PC-9 (cell line): ENCODE measurements at regions not wholly inside any gene's neighbourhood (a gene's known extent, or its start where the extent isn't known, plus 50 kb on each side); places are given as distances from the start of the nearest gene placed in this dataset.

Source experiments
- BruUV-seq: library from RNA; stranded (reverse); fragments of 400-500 nt; replicated peaks from 2 replicates; lab custom pipeline; 2021; lab: Mats Ljungman, UMichigan
- CTCF ChIA-PET: fragments of 300-600 bp; sonication (Branson Sonifier 250); formaldehyde crosslinking; loops from one replicate; lab custom pipeline; 2022; ENCODE audit warnings: antibody characterized with exemption; lab: Charles Lee
- POLR2A ChIA-PET: fragments of 300-600 bp; sonication (Branson Sonifier 250); formaldehyde crosslinking; loops from one replicate; lab custom pipeline; 2022; ENCODE audit warnings: antibody characterized with exemption; ENCODE audit not compliant: unreplicated experiment; lab: Charles Lee
- DNase-seq, 2 experiments: peaks; one replicate each; pipeline versions ENCODE4 v3.0.0 to v3.0.0-alpha.2; 2015 to 2022; ENCODE audit warnings: mixed read lengths in 1 of 2
- H2AFZ ChIP-seq: fragments of 200-600 bp; sonication (generic); 2 replicates; pipeline ENCODE4 v1.8.1; 2017; ENCODE audit warnings: antibody characterized with exemption
- H3F3A ChIP-seq: fragments of 200-600 bp; sonication (generic); 2 replicates; pipeline ENCODE4 v1.8.1; 2017; ENCODE audit warnings: antibody characterized with exemption, mild to moderate bottlenecking, low read depth; ENCODE audit not compliant: insufficient read depth
- H3K27ac ChIP-seq: fragments of 200-600 bp; sonication (generic); 2 replicates; pipeline ENCODE4 v1.6.1; 2016; ENCODE audit warnings: mixed run types
- H3K27me3 ChIP-seq: fragments of 200-600 bp; sonication (generic); 2 replicates; pipeline ENCODE4 v1.6.1; 2016; ENCODE audit warnings: low read depth, mixed run types; ENCODE audit not compliant: insufficient read depth
- H3K36me3 ChIP-seq: fragments of 200-600 bp; sonication (generic); 2 replicates; pipeline ENCODE4 v1.6.1; 2016; ENCODE audit warnings: low read depth, mixed run types
- H3K4me1 ChIP-seq: fragments of 200-600 bp; sonication (generic); replicated peaks from 2 replicates; pipeline ENCODE4 v1.6.1; 2016; ENCODE audit warnings: mixed run types; ENCODE audit not compliant: insufficient read depth
- H3K4me2 ChIP-seq: fragments of 200-600 bp; sonication (generic); 2 replicates; pipeline ENCODE4 v1.6.1; 2017; ENCODE audit warnings: mixed run types
- H3K4me3 ChIP-seq: fragments of 200-600 bp; sonication (generic); 2 replicates; pipeline ENCODE4 v1.6.1; 2016; ENCODE audit warnings: mixed run types
- H3K79me2 ChIP-seq: fragments of 200-600 bp; sonication (generic); 2 replicates; pipeline ENCODE4 v1.6.1; 2017; ENCODE audit warnings: low read depth, mixed run types
- H3K9me2 ChIP-seq: fragments of 200-600 bp; sonication (generic); 2 replicates; pipeline ENCODE4 v1.8.1; 2017; ENCODE audit warnings: mild to moderate bottlenecking; ENCODE audit not compliant: insufficient read depth
- H3K9me3 ChIP-seq: fragments of 200-600 bp; sonication (generic); 2 replicates; pipeline ENCODE4 v1.8.1; 2016; ENCODE audit warnings: low read depth; ENCODE audit not compliant: insufficient read depth
- H4K20me1 ChIP-seq: fragments of 200-600 bp; sonication (generic); 2 replicates; pipeline ENCODE4 v1.8.1; 2017; ENCODE audit not compliant: insufficient read depth
- EZH2 ChIP-seq: fragments of 200-600 bp; sonication (generic); IDR thresholded peaks from 2 replicates; pipeline ENCODE4 v1.8.0; 2017; ENCODE audit warnings: antibody characterized with exemption, low read depth
- intact Hi-C: fragments of 100-400 bp; cut with micrococcal nuclease; formaldehyde crosslinking; loops from one replicate; pipeline ENCODE4 v1.10.0; 2022; ENCODE audit not compliant: unreplicated experiment
- TF ChIP-seq, protein P1 (sequence below): fragments of 200-600 bp; sonication (generic); conservative IDR thresholded peaks from 2 replicates; pipeline ENCODE4 v1.6.1; 2017; ENCODE audit warnings: mixed run types, antibody characterized with exemption, mild to moderate bottlenecking, moderate library complexity

DNA sequence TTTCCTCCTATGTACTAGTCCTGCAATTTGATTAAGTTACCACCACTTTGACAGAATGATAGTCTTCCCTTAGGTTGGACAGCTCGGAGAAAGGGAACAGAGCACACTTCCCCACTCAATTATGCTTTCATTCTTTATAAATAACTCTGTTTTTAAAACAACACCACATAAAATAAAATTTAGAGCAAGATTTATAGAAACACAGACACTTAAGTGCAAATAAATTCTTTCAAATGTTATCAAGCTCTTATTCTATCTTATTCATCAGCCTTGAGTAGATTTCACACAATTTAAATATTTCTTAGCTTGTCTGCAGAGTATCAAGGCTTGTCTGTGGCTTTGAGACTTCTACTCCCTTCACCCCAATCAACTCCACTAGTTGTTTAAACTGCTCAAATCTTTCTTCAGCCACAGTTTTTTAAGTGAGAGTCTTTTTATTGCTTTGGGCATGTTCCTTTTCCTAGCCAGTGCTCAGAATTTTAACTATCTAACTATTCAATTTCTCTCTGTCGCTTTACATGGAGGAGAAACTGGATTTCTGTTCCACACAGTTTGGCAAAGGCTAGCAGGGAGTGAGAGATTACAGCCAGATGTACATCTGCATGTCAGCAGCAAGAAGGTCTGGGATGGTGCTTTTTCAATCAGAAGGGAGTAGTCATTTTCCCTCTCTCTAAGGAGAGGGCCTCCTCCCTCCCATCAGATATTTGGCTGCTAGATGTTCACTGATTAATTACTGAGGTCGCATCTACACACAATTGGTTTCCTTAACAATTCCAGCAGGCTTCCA is 53.1 kb upstream of the PLAC1 start:
- intact Hi-C loops, result no loop called here
- Histone ChIP-seq H2AFZ (no peak overlapping the region), H3K27ac (no peak overlapping the region), H3F3A (no peaks in the 10 kb centered on the region), H3K27me3 (no peaks in the 10 kb centered on the region), H4K20me1 (no peaks in the 10 kb centered on the region), H3K4me1 (no peaks in the 10 kb centered on the region), H3K9me2 (no peaks in the 10 kb centered on the region), H3K4me2 (no peak overlapping the region), H3K4me3 (no peak overlapping the region), H3K79me2 (no peaks in the 10 kb centered on the region), H3K9me3 (no peaks in the 10 kb centered on the region), H3K36me3 (no peaks in the 10 kb centered on the region)
- CTCF ChIA-PET, result no interaction called here
- no TSS peak for BruUV-seq
- POLR2A ChIA-PET, result no interaction called here
- TF ChIP-seq, protein P1, sequence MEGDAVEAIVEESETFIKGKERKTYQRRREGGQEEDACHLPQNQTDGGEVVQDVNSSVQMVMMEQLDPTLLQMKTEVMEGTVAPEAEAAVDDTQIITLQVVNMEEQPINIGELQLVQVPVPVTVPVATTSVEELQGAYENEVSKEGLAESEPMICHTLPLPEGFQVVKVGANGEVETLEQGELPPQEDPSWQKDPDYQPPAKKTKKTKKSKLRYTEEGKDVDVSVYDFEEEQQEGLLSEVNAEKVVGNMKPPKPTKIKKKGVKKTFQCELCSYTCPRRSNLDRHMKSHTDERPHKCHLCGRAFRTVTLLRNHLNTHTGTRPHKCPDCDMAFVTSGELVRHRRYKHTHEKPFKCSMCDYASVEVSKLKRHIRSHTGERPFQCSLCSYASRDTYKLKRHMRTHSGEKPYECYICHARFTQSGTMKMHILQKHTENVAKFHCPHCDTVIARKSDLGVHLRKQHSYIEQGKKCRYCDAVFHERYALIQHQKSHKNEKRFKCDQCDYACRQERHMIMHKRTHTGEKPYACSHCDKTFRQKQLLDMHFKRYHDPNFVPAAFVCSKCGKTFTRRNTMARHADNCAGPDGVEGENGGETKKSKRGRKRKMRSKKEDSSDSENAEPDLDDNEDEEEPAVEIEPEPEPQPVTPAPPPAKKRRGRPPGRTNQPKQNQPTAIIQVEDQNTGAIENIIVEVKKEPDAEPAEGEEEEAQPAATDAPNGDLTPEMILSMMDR, result no peak
- TF ChIP-seq EZH2, result no peak
- DNase-seq, result no peak
